GM12878 (cell line): ENCODE measurements at regions not wholly inside any gene's neighbourhood (a gene's known extent, or its start where the extent isn't known, plus 50 kb on each side); places are given as distances from the start of the nearest gene placed in this dataset.

ENCODE experiments used
- ATAC-seq: fragments of 200-7000 bp; cut with Tn5 transposase; 3 replicates; pipeline ENCODE4 v1.9.1; 2020; ENCODE audit warnings: mild to moderate bottlenecking, moderate library complexity
- BruUV-seq: library from RNA; stranded (reverse); fragments of 400-500 nt; replicated peaks from 2 replicates; lab custom pipeline; 2021; lab: Mats Ljungman, UMichigan
- CTCF ChIA-PET: fragments of 300-600 bp; sonication (Branson Sonifier 250); formaldehyde crosslinking; extraction: SDS; loops from one replicate; lab custom pipeline; 2021; ENCODE audit warnings: inconsistent platforms; lab: Yijun Ruan, JAX
- POLR2A ChIA-PET: fragments of 350-600 bp; formaldehyde crosslinking; extraction: SDS; loops from one replicate; lab custom pipeline; 2021; ENCODE audit warnings: inconsistent platforms; lab: Charles Lee
- RAD21 ChIA-PET: fragments of 300-600 bp; sonication (Branson Sonifier 250); formaldehyde crosslinking; loops from one replicate; lab custom pipeline; 2023; ENCODE audit warnings: antibody characterized with exemption; ENCODE audit not compliant: unreplicated experiment; lab: Charles Lee
- SMC1A ChIA-PET: fragments of 300-600 bp; sonication (Branson Sonifier 250); formaldehyde crosslinking; loops from one replicate; lab custom pipeline; 2023; ENCODE audit not compliant: unreplicated experiment, uncharacterized antibody; lab: Charles Lee
- DNase-seq: peaks from one replicate; pipeline ENCODE4 v3.0.0-alpha.2; 2011; ENCODE audit warnings: low read depth, low spot score
- FAIRE-seq: peaks from 3 replicates; lab custom pipeline; 2011; peaks lifted over from hg19 to GRCh38; lab: Jason Lieb, UNC
- H2AFZ ChIP-seq: 2 replicates; pipeline ENCODE4 v1.6.0; 2011; ENCODE audit warnings: low read depth, low read length, control low read depth; ENCODE audit not compliant: control insufficient read depth
- H3K27ac ChIP-seq: 2 replicates; pipeline ENCODE4 v1.5.1; 2011; ENCODE audit warnings: control low read depth; ENCODE audit not compliant: control insufficient read depth, insufficient read depth
- H3K27me3 ChIP-seq, 2 experiments: replicated peaks in 1 of 2; 2 replicates each; pipeline versions ENCODE4 v1.6.0 to v1.6.1; 2011; ENCODE audit warnings: low read length in 1 of 2; ENCODE audit not compliant: control insufficient read depth in 2 of 2, insufficient read depth in 2 of 2
- H3K36me3 ChIP-seq, 2 experiments: 2 replicates each; pipeline ENCODE4 v1.5.1; 2011; ENCODE audit warnings: low read length in 1 of 2; ENCODE audit not compliant: control insufficient read depth in 2 of 2, insufficient read depth in 2 of 2
- H3K4me1 ChIP-seq: 2 replicates; pipeline ENCODE4 v1.6.1; 2011; ENCODE audit warnings: mild to moderate bottlenecking, low read length, moderate library complexity, mixed read lengths; ENCODE audit not compliant: control insufficient read depth, insufficient read depth
- H3K4me2 ChIP-seq: 2 replicates; pipeline ENCODE4 v1.6.0; 2011; ENCODE audit warnings: control low read depth; ENCODE audit not compliant: control insufficient read depth, insufficient read depth
- H3K4me3 ChIP-seq: fragments of 200-600 bp; sonication (generic); 2 replicates; pipeline ENCODE4 v1.5.1; 2016
- H3K79me2 ChIP-seq: 2 replicates; pipeline ENCODE4 v1.6.0; 2011; ENCODE audit warnings: low read length; ENCODE audit not compliant: control insufficient read depth, insufficient read depth
- H3K9ac ChIP-seq: 2 replicates; pipeline ENCODE4 v1.8.0; 2011; ENCODE audit warnings: low read length, control low read depth, mixed read lengths; ENCODE audit not compliant: control insufficient read depth, insufficient read depth
- H3K9me3 ChIP-seq: replicated peaks from 3 replicates; pipeline ENCODE4 v1.5.1; 2011; ENCODE audit warnings: mild to moderate bottlenecking, low read length; ENCODE audit not compliant: control insufficient read depth, insufficient read depth
- H4K20me1 ChIP-seq: 2 replicates; pipeline ENCODE4 v1.6.0; 2011; ENCODE audit not compliant: control insufficient read depth, insufficient read depth
- CBFB ChIP-seq: IDR thresholded peaks from 2 replicates; pipeline ENCODE4 v1.6.1; 2016; ENCODE audit warnings: antibody characterized with exemption, low read depth
- CBX5 ChIP-seq: sonication (generic); IDR thresholded peaks from 2 replicates; pipeline ENCODE4 v1.6.1; 2016; ENCODE audit warnings: low read depth, moderate library complexity, mild to moderate bottlenecking, inconsistent platforms
- CEBPB ChIP-seq, 2 experiments: fragments of 150-350 bp in 1 of 2; IDR thresholded peaks; 2 replicates each; pipeline ENCODE4 v1.6.1; 2012 to 2014; ENCODE audit warnings: low read depth in 2 of 2, low read length in 2 of 2, borderline replicate concordance in 1 of 2, inconsistent platforms in 1 of 2
- ETV6 ChIP-seq, 2 experiments: fragments of 450-650 bp in 1 of 2; IDR thresholded peaks in 1 of 2; conservative IDR thresholded peaks in 1 of 2; 2 replicates each; pipeline ENCODE4 v1.6.1; 2014; ENCODE audit warnings: antibody characterized with exemption in 1 of 2, borderline replicate concordance in 1 of 2, low read depth in 1 of 2, mild to moderate bottlenecking in 1 of 2, moderate library complexity in 1 of 2
- HDGF ChIP-seq: fragments of 450-650 bp; IDR thresholded peaks from 2 replicates; pipeline ENCODE4 v1.6.1; 2016; ENCODE audit warnings: antibody characterized with exemption
- IKZF1 ChIP-seq: fragments of 450-650 bp; conservative IDR thresholded peaks from 2 replicates; pipeline ENCODE4 v1.6.1; 2017; ENCODE audit warnings: antibody characterized with exemption, mild to moderate bottlenecking
- KAT2A ChIP-seq: conservative IDR thresholded peaks from 2 replicates; pipeline ENCODE4 v1.6.1; 2011; ENCODE audit warnings: low read depth, low read length; ENCODE audit not compliant: control insufficient read depth
- KDM1A ChIP-seq: fragments of 200-600 bp; sonication (generic); IDR thresholded peaks from 2 replicates; pipeline ENCODE4 v1.6.1; 2016; ENCODE audit warnings: borderline replicate concordance
- LARP7 ChIP-seq: fragments of 450-650 bp; IDR thresholded peaks from 2 replicates; pipeline ENCODE4 v1.6.1; 2017; ENCODE audit warnings: mild to moderate bottlenecking
- NRF1 ChIP-seq: conservative IDR thresholded peaks from 2 replicates; pipeline ENCODE4 v1.6.1; 2011; ENCODE audit warnings: mild to moderate bottlenecking, low read depth, low read length, improper control_type of control experiment
- RFX5 ChIP-seq: IDR thresholded peaks from 2 replicates; pipeline ENCODE4 v1.6.1; 2011; ENCODE audit warnings: low read depth, low read length, improper control_type of control experiment
- SMC3 ChIP-seq: IDR thresholded peaks from 2 replicates; pipeline ENCODE4 v1.6.1; 2011; ENCODE audit warnings: low read length, improper control_type of control experiment, borderline replicate concordance
- TCF3 ChIP-seq: IDR thresholded peaks from 2 replicates; pipeline ENCODE4 v1.6.1; 2012; ENCODE audit warnings: low read depth, mild to moderate bottlenecking, low read length, borderline replicate concordance; ENCODE audit not compliant: insufficient read depth
- WGBS: methylation state at CpG from one replicate; pipeline ENCODE4 v1.1.6; 2016; ENCODE audit warnings: low lambda C conversion rate; ENCODE audit not compliant: insufficient replicate concordance, insufficient coverage; ENCODE audit errors: missing lambda C conversion rate; 5-methylcytosine and 5-hydroxymethylcytosine counted together
- in situ Hi-C: fragments of 300-500 bp; cut with MboI; formaldehyde crosslinking; loops from 9 replicates; pipeline ENCODE4 v1.14.3; 2018; ENCODE audit warnings: mixed read lengths
- intact Hi-C: fragments of 100-400 bp; cut with micrococcal nuclease; formaldehyde crosslinking; loops from one replicate; pipeline ENCODE4 v1.14.2; 2022; ENCODE audit not compliant: unreplicated experiment
- TF ChIP-seq, protein P1 (sequence below): fragments of 450-650 bp; IDR thresholded peaks from 2 replicates; pipeline ENCODE4 v1.6.1; 2016; ENCODE audit warnings: mild to moderate bottlenecking
- TF ChIP-seq, protein P2 (sequence below): fragments of 450-650 bp; IDR thresholded peaks from 2 replicates; pipeline ENCODE4 v1.6.1; 2018; ENCODE audit warnings: mild to moderate bottlenecking, low read depth, moderate library complexity; ENCODE audit not compliant: partially characterized antibody
- TF ChIP-seq, protein P3 (sequence below): fragments of 450-650 bp; IDR thresholded peaks from 2 replicates; pipeline ENCODE4 v1.6.1; 2014; ENCODE audit warnings: mild to moderate bottlenecking
- TF ChIP-seq, protein P4 (sequence below), 3 experiments: IDR thresholded peaks in 2 of 3; conservative IDR thresholded peaks in 1 of 3; 2 replicates each; pipeline ENCODE4 v1.5.1; 2011; ENCODE audit warnings: low read depth in 3 of 3, low read length in 3 of 3, mild to moderate bottlenecking in 3 of 3, control low read depth in 2 of 3, moderate library complexity in 2 of 3, inconsistent platforms in 1 of 3, mixed read lengths in 1 of 3; ENCODE audit not compliant: control insufficient read depth in 2 of 3, insufficient read depth in 1 of 3; ENCODE audit errors: extremely low read depth in 1 of 3

DNA sequence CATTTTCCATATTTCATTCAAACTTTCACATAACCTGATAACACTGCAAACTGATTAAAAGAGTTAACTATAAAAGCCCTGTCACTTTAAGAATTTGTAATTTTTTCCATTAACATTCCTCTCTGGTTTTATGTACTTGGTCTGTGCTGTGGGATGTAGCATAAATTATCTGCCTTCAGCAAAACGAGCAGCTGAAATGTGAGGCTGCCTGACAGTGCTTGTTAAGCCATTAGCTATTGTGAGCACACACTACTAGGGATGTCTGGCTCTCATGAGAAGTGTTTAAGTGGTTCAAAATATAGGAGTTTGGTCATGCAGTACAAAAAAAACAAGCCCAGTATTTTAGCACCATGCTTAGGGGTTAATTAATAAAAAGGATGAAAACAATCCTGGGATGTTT lies 63.0 kb downstream of the HOXA1 start:
- ChIA-PET SMC1A (interaction anchor here (1.0 to 1.7 kb wide), 2 partner anchors 50 to 51 kb away, joined by 3 to 4 read pairs; no protein-coding TSS in a partner anchor), RAD21 (interaction anchor here (1.9 kb wide), 1 partner anchor 51 kb away, joined by 8 read pairs; no protein-coding TSS in a partner anchor), CTCF (no interaction called here), POLR2A (no interaction called here)
- H2AFZ ChIP-seq = no peak overlapping the region
- ATAC-seq (no peak), FAIRE-seq (no peak), DNase-seq (no peak)
- no peaks in the 10 kb centered on the region for H3K9me3 ChIP-seq
- peaks cover 6% of the 10 kb centered on the region; the same call in 1 of the 2 replicates for H3K4me1 ChIP-seq
- no peak overlapping the region for H3K9ac ChIP-seq
- no peak overlapping the region for H3K4me3 ChIP-seq
- 52% methylated on average over 1 of the region's 1 CpG for WGBS
- TF ChIP-seq SMC3 = no peak
- TF ChIP-seq IKZF1 = no peak
- TF ChIP-seq, protein P1, sequence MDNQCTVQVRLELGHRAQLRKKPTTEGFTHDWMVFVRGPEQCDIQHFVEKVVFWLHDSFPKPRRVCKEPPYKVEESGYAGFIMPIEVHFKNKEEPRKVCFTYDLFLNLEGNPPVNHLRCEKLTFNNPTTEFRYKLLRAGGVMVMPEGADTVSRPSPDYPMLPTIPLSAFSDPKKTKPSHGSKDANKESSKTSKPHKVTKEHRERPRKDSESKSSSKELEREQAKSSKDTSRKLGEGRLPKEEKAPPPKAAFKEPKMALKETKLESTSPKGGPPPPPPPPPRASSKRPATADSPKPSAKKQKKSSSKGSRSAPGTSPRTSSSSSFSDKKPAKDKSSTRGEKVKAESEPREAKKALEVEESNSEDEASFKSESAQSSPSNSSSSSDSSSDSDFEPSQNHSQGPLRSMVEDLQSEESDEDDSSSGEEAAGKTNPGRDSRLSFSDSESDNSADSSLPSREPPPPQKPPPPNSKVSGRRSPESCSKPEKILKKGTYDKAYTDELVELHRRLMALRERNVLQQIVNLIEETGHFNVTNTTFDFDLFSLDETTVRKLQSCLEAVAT = no peak
- TF ChIP-seq CEBPB (IDR thresholded peaks at IDR 0.05; ENCODE audit: borderline replicate concordance in 1 of 2, low read depth in 2 of 2, low read length in 2 of 2) = no peak
- TF ChIP-seq, protein P2, sequence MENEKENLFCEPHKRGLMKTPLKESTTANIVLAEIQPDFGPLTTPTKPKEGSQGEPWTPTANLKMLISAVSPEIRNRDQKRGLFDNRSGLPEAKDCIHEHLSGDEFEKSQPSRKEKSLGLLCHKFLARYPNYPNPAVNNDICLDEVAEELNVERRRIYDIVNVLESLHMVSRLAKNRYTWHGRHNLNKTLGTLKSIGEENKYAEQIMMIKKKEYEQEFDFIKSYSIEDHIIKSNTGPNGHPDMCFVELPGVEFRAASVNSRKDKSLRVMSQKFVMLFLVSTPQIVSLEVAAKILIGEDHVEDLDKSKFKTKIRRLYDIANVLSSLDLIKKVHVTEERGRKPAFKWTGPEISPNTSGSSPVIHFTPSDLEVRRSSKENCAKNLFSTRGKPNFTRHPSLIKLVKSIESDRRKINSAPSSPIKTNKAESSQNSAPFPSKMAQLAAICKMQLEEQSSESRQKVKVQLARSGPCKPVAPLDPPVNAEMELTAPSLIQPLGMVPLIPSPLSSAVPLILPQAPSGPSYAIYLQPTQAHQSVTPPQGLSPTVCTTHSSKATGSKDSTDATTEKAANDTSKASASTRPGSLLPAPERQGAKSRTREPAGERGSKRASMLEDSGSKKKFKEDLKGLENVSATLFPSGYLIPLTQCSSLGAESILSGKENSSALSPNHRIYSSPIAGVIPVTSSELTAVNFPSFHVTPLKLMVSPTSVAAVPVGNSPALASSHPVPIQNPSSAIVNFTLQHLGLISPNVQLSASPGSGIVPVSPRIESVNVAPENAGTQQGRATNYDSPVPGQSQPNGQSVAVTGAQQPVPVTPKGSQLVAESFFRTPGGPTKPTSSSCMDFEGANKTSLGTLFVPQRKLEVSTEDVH = no peak
- TF ChIP-seq KDM1A = no peak
- TF ChIP-seq, protein P3, sequence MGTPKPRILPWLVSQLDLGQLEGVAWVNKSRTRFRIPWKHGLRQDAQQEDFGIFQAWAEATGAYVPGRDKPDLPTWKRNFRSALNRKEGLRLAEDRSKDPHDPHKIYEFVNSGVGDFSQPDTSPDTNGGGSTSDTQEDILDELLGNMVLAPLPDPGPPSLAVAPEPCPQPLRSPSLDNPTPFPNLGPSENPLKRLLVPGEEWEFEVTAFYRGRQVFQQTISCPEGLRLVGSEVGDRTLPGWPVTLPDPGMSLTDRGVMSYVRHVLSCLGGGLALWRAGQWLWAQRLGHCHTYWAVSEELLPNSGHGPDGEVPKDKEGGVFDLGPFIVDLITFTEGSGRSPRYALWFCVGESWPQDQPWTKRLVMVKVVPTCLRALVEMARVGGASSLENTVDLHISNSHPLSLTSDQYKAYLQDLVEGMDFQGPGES = no peak
- TF ChIP-seq KAT2A = no peak
- TF ChIP-seq ETV6 (conservative IDR thresholded peaks at IDR 0.05 in 1 of 2, IDR thresholded peaks at IDR 0.05 in 1 of 2; ENCODE audit: borderline replicate concordance in 1 of 2, low read depth in 1 of 2) = no peak
- no peak for TF ChIP-seq HDGF
- TF ChIP-seq, protein P4, sequence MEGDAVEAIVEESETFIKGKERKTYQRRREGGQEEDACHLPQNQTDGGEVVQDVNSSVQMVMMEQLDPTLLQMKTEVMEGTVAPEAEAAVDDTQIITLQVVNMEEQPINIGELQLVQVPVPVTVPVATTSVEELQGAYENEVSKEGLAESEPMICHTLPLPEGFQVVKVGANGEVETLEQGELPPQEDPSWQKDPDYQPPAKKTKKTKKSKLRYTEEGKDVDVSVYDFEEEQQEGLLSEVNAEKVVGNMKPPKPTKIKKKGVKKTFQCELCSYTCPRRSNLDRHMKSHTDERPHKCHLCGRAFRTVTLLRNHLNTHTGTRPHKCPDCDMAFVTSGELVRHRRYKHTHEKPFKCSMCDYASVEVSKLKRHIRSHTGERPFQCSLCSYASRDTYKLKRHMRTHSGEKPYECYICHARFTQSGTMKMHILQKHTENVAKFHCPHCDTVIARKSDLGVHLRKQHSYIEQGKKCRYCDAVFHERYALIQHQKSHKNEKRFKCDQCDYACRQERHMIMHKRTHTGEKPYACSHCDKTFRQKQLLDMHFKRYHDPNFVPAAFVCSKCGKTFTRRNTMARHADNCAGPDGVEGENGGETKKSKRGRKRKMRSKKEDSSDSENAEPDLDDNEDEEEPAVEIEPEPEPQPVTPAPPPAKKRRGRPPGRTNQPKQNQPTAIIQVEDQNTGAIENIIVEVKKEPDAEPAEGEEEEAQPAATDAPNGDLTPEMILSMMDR (IDR thresholded peaks at IDR 0.05 in 2 of 3, conservative IDR thresholded peaks at IDR 0.05 in 1 of 3; ENCODE audit: control insufficient read depth in 2 of 3, extremely low read depth in 1 of 3, insufficient read depth in 1 of 3, low read depth in 3 of 3, low read length in 3 of 3) = no peak
- TF ChIP-seq TCF3 = no peak
- no peak for TF ChIP-seq RFX5
- no peak for TF ChIP-seq NRF1
- no peak for TF ChIP-seq CBX5
- no peak for TF ChIP-seq CBFB
- TF ChIP-seq LARP7 = no peak
- no peak overlapping the region for H3K4me2 ChIP-seq
- H3K36me3 ChIP-seq = no peaks in the 10 kb centered on the region
- no TSS peak for BruUV-seq
- in situ Hi-C loops (no loop called here), intact Hi-C loops (no loop called here)
- no peaks in the 10 kb centered on the region for H4K20me1 ChIP-seq
- no peak overlapping the region for H3K27ac ChIP-seq
- H3K27me3 ChIP-seq = no peaks in the 10 kb centered on the region
- H3K79me2 ChIP-seq = no peaks in the 10 kb centered on the region
